PC-9 (cell line): ENCODE measurements at regions not wholly inside any gene's neighbourhood (a gene's known extent, or its start where the extent isn't known, plus 50 kb on each side); places are given as distances from the start of the nearest gene placed in this dataset.

ENCODE experiments used
- BruUV-seq: library from RNA; stranded (reverse); fragments of 400-500 nt; replicated peaks from 2 replicates; lab custom pipeline; 2021; lab: Mats Ljungman, UMichigan
- CTCF ChIA-PET: fragments of 300-600 bp; sonication (Branson Sonifier 250); formaldehyde crosslinking; loops from one replicate; lab custom pipeline; 2022; ENCODE audit warnings: antibody characterized with exemption; lab: Charles Lee
- POLR2A ChIA-PET: fragments of 300-600 bp; sonication (Branson Sonifier 250); formaldehyde crosslinking; loops from one replicate; lab custom pipeline; 2022; ENCODE audit warnings: antibody characterized with exemption; ENCODE audit not compliant: unreplicated experiment; lab: Charles Lee
- DNase-seq, 2 experiments: peaks; one replicate each; pipeline versions ENCODE4 v3.0.0 to v3.0.0-alpha.2; 2015 to 2022; ENCODE audit warnings: mixed read lengths in 1 of 2
- H2AFZ ChIP-seq: fragments of 200-600 bp; sonication (generic); 2 replicates; pipeline ENCODE4 v1.8.1; 2017; ENCODE audit warnings: antibody characterized with exemption
- H3F3A ChIP-seq: fragments of 200-600 bp; sonication (generic); 2 replicates; pipeline ENCODE4 v1.8.1; 2017; ENCODE audit warnings: antibody characterized with exemption, mild to moderate bottlenecking, low read depth; ENCODE audit not compliant: insufficient read depth
- H3K27ac ChIP-seq: fragments of 200-600 bp; sonication (generic); 2 replicates; pipeline ENCODE4 v1.6.1; 2016; ENCODE audit warnings: mixed run types
- H3K27me3 ChIP-seq: fragments of 200-600 bp; sonication (generic); 2 replicates; pipeline ENCODE4 v1.6.1; 2016; ENCODE audit warnings: low read depth, mixed run types; ENCODE audit not compliant: insufficient read depth
- H3K36me3 ChIP-seq: fragments of 200-600 bp; sonication (generic); 2 replicates; pipeline ENCODE4 v1.6.1; 2016; ENCODE audit warnings: low read depth, mixed run types
- H3K4me1 ChIP-seq: fragments of 200-600 bp; sonication (generic); replicated peaks from 2 replicates; pipeline ENCODE4 v1.6.1; 2016; ENCODE audit warnings: mixed run types; ENCODE audit not compliant: insufficient read depth
- H3K4me2 ChIP-seq: fragments of 200-600 bp; sonication (generic); 2 replicates; pipeline ENCODE4 v1.6.1; 2017; ENCODE audit warnings: mixed run types
- H3K4me3 ChIP-seq: fragments of 200-600 bp; sonication (generic); 2 replicates; pipeline ENCODE4 v1.6.1; 2016; ENCODE audit warnings: mixed run types
- H3K79me2 ChIP-seq: fragments of 200-600 bp; sonication (generic); 2 replicates; pipeline ENCODE4 v1.6.1; 2017; ENCODE audit warnings: low read depth, mixed run types
- H3K9me2 ChIP-seq: fragments of 200-600 bp; sonication (generic); 2 replicates; pipeline ENCODE4 v1.8.1; 2017; ENCODE audit warnings: mild to moderate bottlenecking; ENCODE audit not compliant: insufficient read depth
- H3K9me3 ChIP-seq: fragments of 200-600 bp; sonication (generic); 2 replicates; pipeline ENCODE4 v1.8.1; 2016; ENCODE audit warnings: low read depth; ENCODE audit not compliant: insufficient read depth
- H4K20me1 ChIP-seq: fragments of 200-600 bp; sonication (generic); 2 replicates; pipeline ENCODE4 v1.8.1; 2017; ENCODE audit not compliant: insufficient read depth
- EZH2 ChIP-seq: fragments of 200-600 bp; sonication (generic); IDR thresholded peaks from 2 replicates; pipeline ENCODE4 v1.8.0; 2017; ENCODE audit warnings: antibody characterized with exemption, low read depth
- intact Hi-C: fragments of 100-400 bp; cut with micrococcal nuclease; formaldehyde crosslinking; loops from one replicate; pipeline ENCODE4 v1.10.0; 2022; ENCODE audit not compliant: unreplicated experiment
- TF ChIP-seq, protein P1 (sequence below): fragments of 200-600 bp; sonication (generic); conservative IDR thresholded peaks from 2 replicates; pipeline ENCODE4 v1.6.1; 2017; ENCODE audit warnings: mixed run types, antibody characterized with exemption, mild to moderate bottlenecking, moderate library complexity

DNA sequence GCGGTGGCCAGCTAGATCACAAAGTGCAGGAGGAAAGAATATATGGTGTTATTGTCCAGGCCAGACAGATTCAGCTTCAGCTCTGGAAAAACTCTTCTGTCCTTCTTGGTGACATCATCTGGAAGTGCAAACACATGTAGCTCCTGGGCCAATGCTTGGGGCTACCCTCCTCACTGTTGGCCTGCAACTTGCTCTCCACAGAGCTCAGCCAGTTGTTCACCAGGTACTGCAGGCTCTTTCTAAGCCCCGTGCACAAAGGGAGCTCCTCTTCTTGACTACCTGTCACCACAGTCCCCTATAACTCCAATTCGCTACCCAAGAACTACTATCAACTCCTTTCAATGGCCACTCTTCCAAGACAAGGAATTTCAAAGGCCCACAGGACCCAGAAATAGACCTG, 1175.9 kb upstream of the CDH9 start:
- H3K36me3 ChIP-seq = no peaks in the 10 kb centered on the region
- no peaks in the 10 kb centered on the region for H3F3A ChIP-seq
- H3K27ac ChIP-seq = no peak overlapping the region
- TF ChIP-seq, protein P1, sequence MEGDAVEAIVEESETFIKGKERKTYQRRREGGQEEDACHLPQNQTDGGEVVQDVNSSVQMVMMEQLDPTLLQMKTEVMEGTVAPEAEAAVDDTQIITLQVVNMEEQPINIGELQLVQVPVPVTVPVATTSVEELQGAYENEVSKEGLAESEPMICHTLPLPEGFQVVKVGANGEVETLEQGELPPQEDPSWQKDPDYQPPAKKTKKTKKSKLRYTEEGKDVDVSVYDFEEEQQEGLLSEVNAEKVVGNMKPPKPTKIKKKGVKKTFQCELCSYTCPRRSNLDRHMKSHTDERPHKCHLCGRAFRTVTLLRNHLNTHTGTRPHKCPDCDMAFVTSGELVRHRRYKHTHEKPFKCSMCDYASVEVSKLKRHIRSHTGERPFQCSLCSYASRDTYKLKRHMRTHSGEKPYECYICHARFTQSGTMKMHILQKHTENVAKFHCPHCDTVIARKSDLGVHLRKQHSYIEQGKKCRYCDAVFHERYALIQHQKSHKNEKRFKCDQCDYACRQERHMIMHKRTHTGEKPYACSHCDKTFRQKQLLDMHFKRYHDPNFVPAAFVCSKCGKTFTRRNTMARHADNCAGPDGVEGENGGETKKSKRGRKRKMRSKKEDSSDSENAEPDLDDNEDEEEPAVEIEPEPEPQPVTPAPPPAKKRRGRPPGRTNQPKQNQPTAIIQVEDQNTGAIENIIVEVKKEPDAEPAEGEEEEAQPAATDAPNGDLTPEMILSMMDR = no peak
- no peak for TF ChIP-seq EZH2
- intact Hi-C loops = no loop called here
- no peaks in the 10 kb centered on the region for H4K20me1 ChIP-seq
- H3K4me3 ChIP-seq = no peak overlapping the region
- BruUV-seq = no TSS peak
- ChIA-PET POLR2A (no interaction called here), CTCF (no interaction called here)
- H3K9me3 ChIP-seq = no peaks in the 10 kb centered on the region
- no peaks in the 10 kb centered on the region for H3K79me2 ChIP-seq
- H2AFZ ChIP-seq = no peak overlapping the region
- no peaks in the 10 kb centered on the region for H3K4me1 ChIP-seq
- DNase-seq = no peak
- no peak overlapping the region for H3K4me2 ChIP-seq
- H3K27me3 ChIP-seq = no peaks in the 10 kb centered on the region
- 0 out of 2 replicates have a peak, but pooled peaks cover 4% of the 10 kb centered on the region for H3K9me2 ChIP-seq

DNA sequence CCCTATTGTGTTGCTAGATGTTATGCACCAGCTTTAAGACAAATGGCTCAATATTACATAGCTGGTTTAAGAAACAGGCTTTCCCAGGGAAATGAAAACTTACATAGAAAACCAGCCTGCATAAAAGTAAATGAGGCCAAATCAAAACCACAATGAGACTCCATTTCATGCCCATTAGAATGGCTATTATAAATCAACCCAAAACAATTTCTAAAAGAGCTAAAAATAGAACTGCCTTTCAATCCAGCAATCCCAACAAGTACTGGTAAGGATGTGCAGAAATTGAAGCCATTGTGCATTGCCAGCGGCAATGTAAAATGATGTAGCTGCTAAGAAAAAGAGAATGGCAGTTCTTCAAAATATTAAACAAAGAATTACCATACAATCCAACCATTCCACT, 1170.0 kb upstream of the CDH9 start:
- no peaks in the 10 kb centered on the region for H3F3A ChIP-seq
- POLR2A ChIA-PET = no interaction called here
- no peaks in the 10 kb centered on the region for H3K4me1 ChIP-seq
- H3K27ac ChIP-seq = no peak overlapping the region
- no peaks in the 10 kb centered on the region for H3K27me3 ChIP-seq
- no peaks in the 10 kb centered on the region for H3K9me3 ChIP-seq
- H4K20me1 ChIP-seq = no peaks in the 10 kb centered on the region
- H3K9me2 ChIP-seq = no peaks in the 10 kb centered on the region
- CTCF ChIA-PET = no interaction called here
- no peaks in the 10 kb centered on the region for H3K36me3 ChIP-seq
- BruUV-seq = no TSS peak
- no peaks in the 10 kb centered on the region for H3K79me2 ChIP-seq
- no peak overlapping the region for H2AFZ ChIP-seq
- intact Hi-C loops = no loop called here
- no peak overlapping the region for H3K4me2 ChIP-seq
- H3K4me3 ChIP-seq = no peak overlapping the region
- TF ChIP-seq, protein P1 = no peak
- TF ChIP-seq EZH2 = no peak
- DNase-seq = no peak

DNA sequence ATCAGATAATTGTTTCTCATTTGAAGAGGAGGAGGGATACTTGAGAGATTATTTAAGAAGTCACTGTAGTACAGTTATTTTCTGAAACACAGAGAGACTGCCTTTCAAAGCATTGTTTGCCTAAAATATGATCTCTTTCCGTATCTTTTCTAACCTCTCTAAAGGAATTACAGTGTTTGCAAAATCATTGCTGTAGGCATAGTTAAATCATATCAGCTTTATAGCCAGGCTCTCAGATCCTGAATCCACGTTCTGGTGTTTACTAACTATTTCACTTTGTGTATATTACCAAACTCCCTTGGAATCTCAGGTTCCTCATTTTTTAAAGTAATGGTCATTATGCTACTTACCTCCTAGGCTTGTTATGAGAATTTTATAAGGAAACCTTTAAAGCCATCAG, 1151.6 kb upstream of the CDH9 start:
- TF ChIP-seq, protein P1 = no peak
- TF ChIP-seq EZH2 = no peak

More for the DNA sequence above, 1151.6 kb upstream of the CDH9 start:
- Histone ChIP-seq H2AFZ (no peak overlapping the region), H4K20me1 (no peaks in the 10 kb centered on the region), H3K9me2 (no peaks in the 10 kb centered on the region), H3K36me3 (no peaks in the 10 kb centered on the region), H3K4me1 (no peaks in the 10 kb centered on the region), H3K4me2 (no peak overlapping the region), H3F3A (no peaks in the 10 kb centered on the region), H3K4me3 (no peak overlapping the region), H3K27ac (no peak overlapping the region), H3K9me3 (no peaks in the 10 kb centered on the region; the same call in 1 of the 2 replicates), H3K27me3 (no peaks in the 10 kb centered on the region), H3K79me2 (no peaks in the 10 kb centered on the region)
- CTCF ChIA-PET = no interaction called here
- BruUV-seq = no TSS peak
- DNase-seq = no peak
- intact Hi-C loops = no loop called here
- POLR2A ChIA-PET = no interaction called here
